Fibroblast of lung (primary cell): ENCODE measurements at regions not wholly inside any gene's neighbourhood (a gene's known extent, or its start where the extent isn't known, plus 50 kb on each side); places are given as distances from the start of the nearest gene placed in this dataset.

ENCODE experiments used
- DNase-seq, 2 donors: peaks; one replicate each; pipeline versions ENCODE4 v3.0.0 to v3.0.0-alpha.2; 2010; ENCODE audit warnings: low read depth in 2 of 2
- H2AFZ ChIP-seq: 2 replicates; pipeline ENCODE4 v1.5.1; 2012; ENCODE audit warnings: low read length, control low read depth, inconsistent platforms
- H3K27ac ChIP-seq: 2 replicates; pipeline ENCODE4 v1.5.1; 2011; ENCODE audit warnings: low read length, control low read depth; ENCODE audit not compliant: insufficient read depth
- H3K27me3 ChIP-seq: 2 replicates; pipeline ENCODE4 v1.5.1; 2011; ENCODE audit warnings: mild to moderate bottlenecking, low read length; ENCODE audit not compliant: control insufficient read depth, insufficient read depth
- H3K36me3 ChIP-seq: 2 replicates; pipeline ENCODE4 v1.5.1; 2011; ENCODE audit warnings: low read length; ENCODE audit not compliant: control insufficient read depth, insufficient read depth
- H3K4me1 ChIP-seq: 2 replicates; pipeline ENCODE4 v1.5.1; 2011; ENCODE audit warnings: low read length; ENCODE audit not compliant: control insufficient read depth, insufficient read depth; ENCODE audit errors: extremely low read depth
- H3K4me2 ChIP-seq: 2 replicates; pipeline ENCODE4 v1.5.1; 2011; ENCODE audit warnings: low read length, control low read depth; ENCODE audit not compliant: insufficient read depth; ENCODE audit errors: extremely low read depth
- H3K4me3 ChIP-seq, 4 experiments: fragments of 200-600 bp in 1 of 4; sonication (generic) in 1 of 4; replicated peaks in 1 of 4; 2 replicates each; pipeline ENCODE4 v1.5.1; 2011 to 2016; ENCODE audit warnings: low read length in 4 of 4, low read depth in 3 of 4, mild to moderate bottlenecking in 3 of 4, control low read depth in 2 of 4, inconsistent platforms in 1 of 4, mixed read lengths in 1 of 4; ENCODE audit not compliant: insufficient read depth in 1 of 4; ENCODE audit errors: control extremely low read depth in 1 of 4
- H3K79me2 ChIP-seq: 2 replicates; pipeline ENCODE4 v1.5.1; 2012; ENCODE audit warnings: mild to moderate bottlenecking, low read length, inconsistent platforms; ENCODE audit not compliant: control insufficient read depth, insufficient read depth
- H3K9ac ChIP-seq: 2 replicates; pipeline ENCODE4 v1.5.1; 2011; ENCODE audit warnings: mild to moderate bottlenecking, low read length, control low read depth; ENCODE audit not compliant: insufficient read depth
- H3K9me3 ChIP-seq: 2 replicates; pipeline ENCODE4 v1.5.1; 2012; ENCODE audit warnings: low read depth, low read length; ENCODE audit not compliant: control insufficient read depth, insufficient read depth
- H4K20me1 ChIP-seq: 2 replicates; pipeline ENCODE4 v1.5.1; 2011; ENCODE audit warnings: low read length; ENCODE audit not compliant: control insufficient read depth, insufficient read depth; ENCODE audit errors: extremely low read depth
- EZH2 ChIP-seq: IDR thresholded peaks from 2 replicates; pipeline ENCODE4 v1.5.1; 2012; ENCODE audit warnings: low read length, control low read depth, mild to moderate bottlenecking; ENCODE audit errors: missing control alignments
- TF ChIP-seq, protein P1 (sequence below), 2 donors: IDR thresholded peaks in 1 of 2; conservative IDR thresholded peaks in 1 of 2; 1 replicate in 1 of 2; 2 replicates in 1 of 2; pipeline ENCODE4 v1.5.1; 2011 to 2012; ENCODE audit warnings: low read length in 2 of 2, control low read depth in 1 of 2, inconsistent platforms in 1 of 2, low read depth in 1 of 2, mild to moderate bottlenecking in 1 of 2

DNA sequence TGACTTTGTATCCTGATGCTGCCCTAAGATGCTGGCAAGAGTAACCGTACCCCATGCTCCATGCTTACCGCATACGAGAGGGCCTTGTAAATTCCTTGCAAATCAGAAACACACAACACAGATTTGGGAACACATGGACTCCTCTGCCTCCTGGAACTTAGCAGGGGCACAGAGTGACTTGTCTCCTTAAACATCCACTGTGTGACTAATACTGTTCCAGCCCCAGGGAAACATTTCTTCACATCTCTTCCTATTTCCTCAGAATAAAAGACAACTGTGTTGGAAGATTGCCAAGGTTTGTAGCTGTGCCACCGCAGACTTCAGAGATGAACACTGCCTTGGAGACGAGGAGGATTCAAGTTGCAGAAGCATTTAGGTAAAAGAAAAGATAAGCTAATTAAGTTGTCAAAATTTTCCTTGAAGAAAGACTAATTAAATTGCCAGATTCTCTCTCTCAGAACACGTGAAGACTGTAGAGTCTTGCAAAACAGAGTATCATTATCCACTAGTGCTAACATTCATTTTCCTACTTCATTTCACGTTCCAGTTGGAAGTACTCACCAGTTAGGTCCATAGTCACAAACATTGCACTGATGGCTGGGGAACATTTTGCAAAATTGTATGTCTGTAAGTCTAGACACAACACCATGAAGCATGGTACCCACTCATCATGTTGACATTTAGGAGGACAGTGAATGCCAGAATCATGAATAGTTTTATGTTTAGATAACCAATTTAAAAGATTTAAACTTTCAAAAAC lies 188.8 kb downstream of the TSN start:
- H3K4me1 ChIP-seq, result no peaks in the 10 kb centered on the region
- no peak overlapping the region for H3K4me3 ChIP-seq
- no peaks in the 10 kb centered on the region for H3K9me3 ChIP-seq
- H3K27me3 ChIP-seq, result no peaks in the 10 kb centered on the region
- H3K79me2 ChIP-seq, result no peaks in the 10 kb centered on the region
- no peak overlapping the region for H3K27ac ChIP-seq
- no peak for TF ChIP-seq EZH2
- TF ChIP-seq, protein P1, sequence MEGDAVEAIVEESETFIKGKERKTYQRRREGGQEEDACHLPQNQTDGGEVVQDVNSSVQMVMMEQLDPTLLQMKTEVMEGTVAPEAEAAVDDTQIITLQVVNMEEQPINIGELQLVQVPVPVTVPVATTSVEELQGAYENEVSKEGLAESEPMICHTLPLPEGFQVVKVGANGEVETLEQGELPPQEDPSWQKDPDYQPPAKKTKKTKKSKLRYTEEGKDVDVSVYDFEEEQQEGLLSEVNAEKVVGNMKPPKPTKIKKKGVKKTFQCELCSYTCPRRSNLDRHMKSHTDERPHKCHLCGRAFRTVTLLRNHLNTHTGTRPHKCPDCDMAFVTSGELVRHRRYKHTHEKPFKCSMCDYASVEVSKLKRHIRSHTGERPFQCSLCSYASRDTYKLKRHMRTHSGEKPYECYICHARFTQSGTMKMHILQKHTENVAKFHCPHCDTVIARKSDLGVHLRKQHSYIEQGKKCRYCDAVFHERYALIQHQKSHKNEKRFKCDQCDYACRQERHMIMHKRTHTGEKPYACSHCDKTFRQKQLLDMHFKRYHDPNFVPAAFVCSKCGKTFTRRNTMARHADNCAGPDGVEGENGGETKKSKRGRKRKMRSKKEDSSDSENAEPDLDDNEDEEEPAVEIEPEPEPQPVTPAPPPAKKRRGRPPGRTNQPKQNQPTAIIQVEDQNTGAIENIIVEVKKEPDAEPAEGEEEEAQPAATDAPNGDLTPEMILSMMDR (conservative IDR thresholded peaks at IDR 0.05 in 1 of 2, IDR thresholded peaks at IDR 0.05 in 1 of 2; ENCODE audit: low read depth in 1 of 2, low read length in 2 of 2), result no peak
- no peaks in the 10 kb centered on the region for H3K36me3 ChIP-seq
- no peak overlapping the region for H3K4me2 ChIP-seq
- peak; percentile 50 to 67 for DNase-seq
- H2AFZ ChIP-seq, result no peak overlapping the region
- no peaks in the 10 kb centered on the region for H4K20me1 ChIP-seq
- H3K9ac ChIP-seq, result no peak overlapping the region

GRCh38 chr2:121947674-121948073 lies 192.2 kb downstream of the TSN start:
- Histone ChIP-seq H3K4me1 (no peaks in the 10 kb centered on the region), H3K4me2 (no peak overlapping the region), H3K36me3 (no peaks in the 10 kb centered on the region), H3K27ac (no peak overlapping the region), H3K4me3 (no peak overlapping the region), H3K27me3 (no peaks in the 10 kb centered on the region), H3K9me3 (no peaks in the 10 kb centered on the region), H4K20me1 (no peaks in the 10 kb centered on the region), H3K9ac (no peak overlapping the region), H3K79me2 (no peaks in the 10 kb centered on the region), H2AFZ (no peak overlapping the region)
- DNase-seq, result no peak
- TF ChIP-seq, protein P1 (conservative IDR thresholded peaks at IDR 0.05 in 1 of 2, IDR thresholded peaks at IDR 0.05 in 1 of 2; ENCODE audit: low read depth in 1 of 2, low read length in 2 of 2), result no peak
- no peak for TF ChIP-seq EZH2

- no peaks in the 10 kb centered on the region for H4K20me1 ChIP-seq
- no peak overlapping the region for H3K4me2 ChIP-seq
- no peak for DNase-seq
- no peak overlapping the region for H3K9ac ChIP-seq
- no peaks in the 10 kb centered on the region for H3K36me3 ChIP-seq
- no peak overlapping the region for H3K27ac ChIP-seq
- no peaks in the 10 kb centered on the region for H3K9me3 ChIP-seq
- H3K27me3 ChIP-seq, result no peaks in the 10 kb centered on the region
- TF ChIP-seq EZH2, result no peak
- TF ChIP-seq, protein P1 (conservative IDR thresholded peaks at IDR 0.05 in 1 of 2, IDR thresholded peaks at IDR 0.05 in 1 of 2; ENCODE audit: low read depth in 1 of 2, low read length in 2 of 2), result no peak
- no peaks in the 10 kb centered on the region for H3K79me2 ChIP-seq
- no peak overlapping the region for H2AFZ ChIP-seq
- H3K4me1 ChIP-seq, result no peaks in the 10 kb centered on the region
- H3K4me3 ChIP-seq, result no peak overlapping the region
Observed at GRCh38 chr2:121949271-121949670, 193.8 kb downstream of the TSN start.
